Right lobe of liver (tissue), 4 donors: ENCODE measurements at regions not wholly inside any gene's neighbourhood (a gene's known extent, or its start where the extent isn't known, plus 50 kb on each side); places are given as distances from the start of the nearest gene placed in this dataset.

ENCODE experiments used
- CTCF ChIP-seq, 4 donors: fragments of 200-600 bp in 3 of 4; fragments of 450-650 bp in 1 of 4; IDR thresholded peaks; one replicate each; pipeline versions ENCODE4 v1.5.1 to v1.8.0; 2016 to 2022; ENCODE audit warnings: antibody characterized with exemption in 4 of 4, mild to moderate bottlenecking in 2 of 4
- POLR2A ChIP-seq: fragments of 450-650 bp; IDR thresholded peaks from one replicate; pipeline ENCODE4 v1.6.1; 2017; ENCODE audit warnings: antibody characterized with exemption, mild to moderate bottlenecking
- donor health status: DM: no; HTN: no; CAD: no.
- donor health status: DM: no; HTN: no; CAD: no.
- donor health status: DM: no; HTN: yes; CAD: no.

GRCh38 chr12:63222582-63222981 lies 71.6 kb upstream of the AVPR1A start:
- no peak for TF ChIP-seq CTCF (IDR thresholded peaks at IDR 0.05)
- TF ChIP-seq POLR2A: no peak
